Left ventricle myocardium superior (tissue), 1 donor: ENCODE measurements at regions not wholly inside any gene's neighbourhood (a gene's known extent, or its start where the extent isn't known, plus 50 kb on each side); places are given as distances from the start of the nearest gene placed in this dataset.
"Not testable (repeated sequence)": the region's sequence is repeated elsewhere in the genome, so short reads cannot be mapped to it uniquely, and the experiment has no call there.

Experiments
- ATAC-seq: fragments of 200-7000 bp; cut with Tn5 transposase; one replicate; pipeline ENCODE4 v1.9.1; 2020; ENCODE audit warnings: mild to moderate bottlenecking, moderate library complexity
- DNase-seq: peaks from one replicate; pipeline ENCODE4 v3.0.0-alpha.2; 2020
- intact Hi-C: fragments of 100-400 bp; cut with micrococcal nuclease; formaldehyde crosslinking; loops from one replicate; pipeline ENCODE4 v1.11.0; 2022
- donor health status: DM: no; HTN: yes; CAD: no; lungs with severe emphysema.

DNA sequence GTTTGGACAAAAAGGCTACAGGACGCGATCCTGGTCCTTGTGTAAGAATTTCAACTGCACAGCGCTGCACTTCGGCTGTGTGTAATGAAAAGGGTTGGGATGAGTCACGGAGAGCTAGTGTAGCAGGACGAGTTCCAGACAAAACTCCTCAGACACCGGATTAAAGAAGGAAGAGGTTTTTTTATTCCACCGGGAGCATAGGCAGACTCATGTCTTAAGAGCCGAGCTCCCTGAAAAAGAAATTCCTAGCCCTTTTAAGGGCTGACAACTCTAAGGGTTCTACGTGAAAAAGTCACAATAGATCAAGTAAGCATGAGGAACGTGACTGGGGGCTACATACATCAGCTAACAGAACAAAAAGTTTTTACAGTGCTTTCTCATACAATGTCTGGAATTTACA lies 54.8 kb upstream of the FAM90A1 start:
- DNase-seq, ATAC-seq, intact Hi-C loops: not testable (repeated sequence)

DNA sequence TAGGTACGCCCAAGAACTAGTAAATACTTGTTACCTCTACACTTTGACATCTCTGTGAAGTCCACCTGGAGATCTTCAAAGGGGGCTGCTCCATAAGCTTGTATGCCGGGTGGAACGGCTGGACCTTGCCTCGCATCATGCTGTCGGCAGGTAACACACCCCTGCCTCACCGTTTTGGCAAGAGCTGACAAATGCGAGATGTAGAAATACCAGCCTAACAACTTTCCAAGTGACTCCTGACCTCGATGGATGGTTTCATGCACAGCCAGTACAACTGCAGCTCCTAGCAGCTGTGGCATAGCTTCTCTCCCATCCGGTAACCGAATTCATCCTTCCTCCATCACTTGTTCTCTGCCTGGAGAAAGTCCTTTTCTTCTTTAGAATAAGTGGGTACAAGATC lies 58.3 kb upstream of the FAM90A1 start:
- DNase-seq, intact Hi-C loops, ATAC-seq: not testable (repeated sequence)

DNA sequence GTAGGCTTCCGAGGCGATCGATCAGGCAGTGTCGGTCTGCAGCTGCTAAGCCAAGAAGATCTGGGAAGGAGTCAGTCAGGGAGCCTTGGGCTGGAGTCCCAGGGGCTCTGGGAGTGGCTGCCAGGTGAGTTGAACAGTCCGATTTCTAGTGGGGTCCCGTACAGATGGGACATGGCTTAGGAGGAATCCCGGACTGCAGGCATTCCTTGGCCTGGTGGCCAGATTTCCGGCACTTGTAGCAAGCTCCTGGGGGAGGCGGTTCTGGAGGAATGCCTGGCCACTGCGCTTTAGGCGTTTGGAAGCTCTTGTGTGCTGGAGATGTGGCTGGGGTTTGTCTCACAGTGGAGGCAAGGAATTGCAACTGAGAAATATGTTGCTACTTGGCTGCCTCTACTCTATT lies 64.3 kb upstream of the FAM90A1 start:
- ATAC-seq, DNase-seq, intact Hi-C loops: not testable (repeated sequence)

DNA sequence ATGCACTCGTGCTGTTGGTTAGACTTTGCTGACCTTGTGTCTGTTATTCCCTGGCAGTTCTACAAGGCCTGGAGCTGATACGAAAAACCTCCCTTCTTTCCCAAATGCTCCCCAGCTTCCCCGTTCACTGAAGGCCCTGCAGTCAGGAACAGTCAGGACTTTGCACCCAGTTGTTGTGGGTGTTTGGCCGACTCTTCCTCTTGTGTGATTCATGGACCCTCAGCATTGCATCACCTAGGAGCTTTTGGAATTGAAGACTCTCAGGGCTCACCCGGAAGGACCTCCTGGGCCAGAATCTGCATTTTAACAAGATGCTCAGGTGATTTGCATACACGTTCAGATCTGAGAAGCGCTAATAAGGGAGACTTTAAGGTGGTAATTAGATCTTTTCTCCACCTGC lies 67.2 kb upstream of the FAM90A1 start:
- intact Hi-C loops, ATAC-seq, DNase-seq: not testable (repeated sequence)

DNA sequence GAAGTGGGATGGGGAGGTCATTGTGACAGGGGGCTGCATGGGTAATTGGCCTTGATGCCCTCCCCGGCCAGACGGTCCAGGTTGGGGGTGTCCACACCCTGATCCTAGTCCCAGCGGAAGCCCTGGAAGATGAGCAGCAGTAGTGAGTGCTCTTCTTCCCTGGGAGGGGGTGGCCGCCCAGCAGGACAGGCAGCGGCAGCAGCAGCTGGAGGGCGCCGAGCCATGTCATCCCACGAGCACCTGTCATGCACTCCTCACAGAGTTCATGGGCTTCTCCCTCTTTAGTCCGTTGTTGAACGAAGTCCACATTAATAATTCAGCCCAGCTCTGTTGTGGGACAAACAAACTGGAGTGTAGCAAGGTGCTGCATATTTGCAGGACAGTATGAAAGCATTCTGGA lies 81.2 kb upstream of the FAM90A1 start:
- ATAC-seq, intact Hi-C loops, DNase-seq: not testable (repeated sequence)

DNA sequence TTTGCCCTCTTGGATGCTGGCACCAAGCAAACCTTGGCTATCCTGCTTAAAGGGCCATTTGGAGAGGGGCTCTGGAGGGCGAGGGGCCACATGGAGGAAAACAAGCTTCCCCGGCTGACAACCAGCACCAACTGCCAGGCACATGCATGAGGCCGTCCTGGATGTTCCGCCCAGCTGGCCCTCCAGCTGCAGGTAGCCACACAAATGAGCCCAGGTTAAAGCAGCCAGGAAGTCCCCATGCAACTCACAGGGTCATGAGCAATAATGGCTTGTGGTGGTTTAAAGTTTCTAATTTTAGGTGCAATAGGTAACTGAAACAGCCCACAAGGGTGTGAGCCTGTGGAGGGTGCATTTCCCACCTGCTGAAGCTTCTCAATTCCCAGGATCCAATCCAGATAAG lies 88.6 kb upstream of the FAM90A1 start:
- DNase-seq, intact Hi-C loops, ATAC-seq: not testable (repeated sequence)

DNA sequence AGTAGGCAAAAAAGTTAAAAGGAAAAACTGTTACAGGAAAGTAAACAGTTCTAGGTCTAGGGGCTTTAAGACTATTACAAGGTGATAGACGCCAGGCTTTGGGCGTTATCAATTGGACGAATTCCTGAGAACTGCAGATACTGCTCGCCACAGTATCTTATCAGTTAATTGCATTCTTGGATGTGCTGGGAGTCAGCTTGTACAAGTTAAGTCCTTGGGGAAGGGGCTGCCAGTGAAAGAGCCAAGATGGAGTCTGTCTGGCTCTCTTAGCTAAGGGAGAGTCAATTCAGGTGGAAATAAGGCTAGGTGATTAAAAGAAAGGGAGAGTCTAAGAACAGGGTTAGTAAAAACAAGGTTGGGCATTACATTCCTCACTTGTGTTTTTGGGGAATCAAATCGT lies 90.3 kb upstream of the FAM90A1 start:
- intact Hi-C loops, ATAC-seq, DNase-seq: not testable (repeated sequence)

DNA sequence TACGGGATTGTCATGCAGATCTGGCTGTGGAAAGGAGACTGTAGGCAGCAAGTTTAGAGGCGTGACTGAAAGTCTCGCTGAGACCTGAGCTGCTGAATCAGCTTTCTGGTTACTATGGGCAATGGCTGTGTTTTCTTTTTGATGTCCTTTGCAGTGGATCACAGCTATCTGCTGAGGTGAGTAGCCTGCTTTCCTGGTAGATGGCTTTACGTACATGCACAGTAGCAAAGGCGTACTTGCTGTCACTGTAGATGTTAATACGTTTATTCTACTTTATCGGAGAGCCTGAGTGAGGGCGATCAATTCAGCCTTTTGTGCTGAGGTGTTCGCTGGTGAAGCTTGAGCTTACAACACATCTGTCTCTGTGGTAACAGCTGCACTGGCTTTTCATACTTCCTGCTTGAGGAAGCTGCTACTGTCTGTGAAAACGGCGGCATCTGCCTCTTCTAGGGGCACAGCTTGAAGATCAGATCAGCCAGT lies 92.9 kb upstream of the FAM90A1 start:
- ATAC-seq, intact Hi-C loops, DNase-seq: not testable (repeated sequence)

DNA sequence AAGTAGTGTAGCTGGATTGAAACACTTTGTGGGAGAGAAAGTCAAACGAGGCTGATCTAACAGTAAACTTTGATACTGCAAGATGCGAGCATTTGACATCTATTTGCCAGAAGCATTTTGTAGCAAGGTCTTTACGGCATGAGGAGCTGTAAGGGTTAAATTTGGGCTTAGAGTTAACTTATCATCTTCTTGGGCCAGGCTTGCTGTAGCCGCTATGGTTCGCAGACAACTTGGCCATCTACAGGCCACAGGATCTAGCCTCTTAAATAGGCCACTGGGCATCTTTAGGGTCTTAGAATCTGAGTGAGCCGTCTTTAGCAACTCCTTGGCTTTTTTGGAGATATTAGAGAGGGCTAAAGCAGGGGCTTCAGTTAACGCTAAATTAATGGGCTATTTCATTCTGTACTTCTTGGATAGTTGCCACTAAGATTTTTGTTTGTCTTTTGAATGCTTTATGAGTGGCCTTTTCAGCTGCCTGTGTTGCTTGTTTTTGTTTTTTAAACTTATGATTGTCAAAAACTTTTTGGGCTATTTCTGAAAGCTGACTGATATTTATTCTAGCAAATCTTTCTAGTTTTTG lies 93.5 kb upstream of the FAM90A1 start:
- intact Hi-C loops, ATAC-seq, DNase-seq: not testable (repeated sequence)

DNA sequence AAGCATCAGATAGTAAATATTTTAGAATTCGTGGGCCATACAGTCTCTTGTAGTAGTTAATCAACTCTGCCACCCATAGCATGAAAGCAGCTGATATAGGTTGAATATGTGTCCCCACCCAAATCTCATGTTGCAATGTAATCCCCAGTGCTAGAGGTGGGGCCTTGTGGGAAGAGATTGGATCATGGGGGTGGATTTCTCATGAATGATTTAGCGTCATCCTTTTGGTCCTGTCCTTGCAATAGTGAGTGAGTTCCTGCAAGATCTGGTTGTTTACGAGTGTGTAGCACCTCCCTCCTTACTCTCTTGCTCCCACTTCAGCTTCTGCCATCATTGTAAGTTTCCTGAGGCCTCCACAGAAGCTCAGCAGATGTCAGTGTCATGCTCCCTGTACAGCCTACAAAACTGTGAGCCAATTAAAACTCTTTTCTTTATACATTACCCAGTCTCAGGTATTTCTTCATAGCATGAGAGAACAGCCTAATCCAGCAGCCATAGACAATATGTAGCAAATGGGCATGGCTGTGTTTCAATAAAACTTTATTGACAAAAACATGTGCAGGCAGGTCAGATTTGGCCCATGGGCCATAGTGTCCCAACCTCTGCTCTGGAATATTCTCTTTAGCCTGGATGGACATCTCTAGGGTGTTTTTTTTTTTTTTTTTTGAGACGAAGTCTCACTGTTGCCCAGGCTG lies 97.9 kb upstream of the FAM90A1 start:
- intact Hi-C loops, ATAC-seq, DNase-seq: not testable (repeated sequence)

DNA sequence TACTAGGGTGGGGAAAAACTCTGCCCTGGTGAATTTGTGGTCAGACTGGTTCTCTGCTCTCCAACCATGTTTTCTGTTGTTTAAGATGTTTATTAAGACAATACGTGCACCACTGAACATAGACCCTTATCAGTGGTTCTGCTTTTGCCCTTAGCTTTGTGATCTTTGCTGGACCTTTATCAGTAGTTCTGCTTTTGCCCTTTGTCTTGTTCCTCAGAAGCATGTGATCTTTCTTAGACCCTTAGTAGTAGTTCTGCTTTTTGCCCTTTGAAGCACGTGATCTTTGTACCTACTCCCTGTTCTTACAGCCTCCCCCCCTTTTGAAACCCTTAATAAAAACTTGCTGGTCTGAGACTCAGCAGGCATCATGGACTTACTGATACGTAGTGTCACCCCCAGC lies 101.4 kb upstream of the FAM90A1 start:
- DNase-seq, ATAC-seq, intact Hi-C loops: not testable (repeated sequence)

DNA sequence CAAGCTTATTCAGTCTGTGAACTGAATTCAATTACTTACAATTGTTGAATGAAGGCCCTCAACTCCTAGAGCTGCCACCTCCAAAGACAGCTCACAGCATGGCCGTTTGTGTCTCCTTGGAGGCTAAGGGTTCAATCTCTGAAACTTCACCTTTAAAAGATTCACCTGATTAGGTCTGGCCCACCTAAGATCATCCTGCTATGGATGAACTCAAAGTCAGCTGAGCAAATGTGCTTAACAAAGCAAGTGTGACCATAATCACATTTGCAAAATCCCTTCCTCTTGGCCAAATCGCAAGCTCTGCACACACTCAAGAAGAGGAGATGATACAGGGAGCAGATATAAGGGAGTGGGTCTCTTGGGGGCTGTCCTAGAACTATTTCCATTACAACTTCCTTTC lies 105.0 kb upstream of the FAM90A1 start:
- ATAC-seq, intact Hi-C loops, DNase-seq: not testable (repeated sequence)

DNA sequence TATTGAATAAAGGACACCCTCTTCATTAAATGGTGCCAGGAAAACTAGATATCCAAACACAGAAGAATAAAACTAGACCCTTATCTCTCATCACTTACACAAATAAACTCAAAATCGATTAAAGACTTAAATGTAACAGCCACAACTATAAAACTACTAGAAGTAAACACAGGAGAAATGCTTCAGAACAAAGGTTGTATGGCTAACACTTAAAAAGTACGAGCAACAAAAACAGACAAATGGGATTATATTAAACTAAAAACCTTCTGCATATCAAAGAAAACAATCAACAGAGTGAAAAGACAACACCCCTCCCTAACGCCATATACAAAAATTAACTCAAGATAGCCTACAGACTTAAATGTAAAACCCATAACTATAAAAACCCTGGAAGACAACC lies 104.7 kb upstream of the CLEC6A start:
- intact Hi-C loops, DNase-seq, ATAC-seq: not testable (repeated sequence)

DNA sequence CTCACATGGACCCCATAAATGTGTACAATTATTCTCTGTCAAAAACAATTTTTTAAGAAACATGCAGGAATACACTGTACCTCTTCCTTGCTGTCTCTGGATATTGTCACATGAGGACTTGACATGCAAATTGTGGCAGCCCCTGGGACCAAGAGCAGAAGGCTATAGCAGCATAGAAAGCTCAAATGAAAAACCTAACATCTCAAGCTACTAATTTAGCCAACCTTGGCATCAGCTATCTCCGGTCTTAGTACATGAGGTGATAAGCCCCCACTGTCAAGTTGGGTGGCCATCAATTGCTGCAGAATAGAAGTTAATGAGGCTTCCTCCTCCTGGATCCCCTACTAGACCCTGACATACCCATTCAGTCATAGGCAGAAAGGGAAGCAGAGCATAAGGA lies 101.0 kb upstream of the CLEC6A start:
- DNase-seq, ATAC-seq, intact Hi-C loops: not testable (repeated sequence)

DNA sequence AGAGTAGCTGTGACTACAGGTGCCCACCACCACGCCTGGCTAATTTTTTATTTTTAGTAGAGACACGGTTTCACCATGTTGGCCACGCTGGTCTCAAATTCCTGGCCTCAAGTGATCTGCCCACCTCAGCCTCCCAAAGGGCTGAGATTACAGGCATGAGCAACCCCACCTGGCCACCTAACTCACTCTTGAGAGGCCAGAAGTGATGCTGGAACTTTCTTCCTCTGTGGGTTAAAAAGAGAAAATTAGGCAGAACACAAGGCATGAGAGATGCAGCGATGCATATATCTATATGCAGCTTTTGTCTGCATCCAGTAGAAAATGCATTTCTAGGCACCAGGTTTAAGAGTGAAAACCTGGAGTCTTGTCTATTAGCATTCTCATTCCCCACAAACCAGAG lies 100.2 kb upstream of the CLEC6A start:
- intact Hi-C loops, DNase-seq, ATAC-seq: not testable (repeated sequence)

DNA sequence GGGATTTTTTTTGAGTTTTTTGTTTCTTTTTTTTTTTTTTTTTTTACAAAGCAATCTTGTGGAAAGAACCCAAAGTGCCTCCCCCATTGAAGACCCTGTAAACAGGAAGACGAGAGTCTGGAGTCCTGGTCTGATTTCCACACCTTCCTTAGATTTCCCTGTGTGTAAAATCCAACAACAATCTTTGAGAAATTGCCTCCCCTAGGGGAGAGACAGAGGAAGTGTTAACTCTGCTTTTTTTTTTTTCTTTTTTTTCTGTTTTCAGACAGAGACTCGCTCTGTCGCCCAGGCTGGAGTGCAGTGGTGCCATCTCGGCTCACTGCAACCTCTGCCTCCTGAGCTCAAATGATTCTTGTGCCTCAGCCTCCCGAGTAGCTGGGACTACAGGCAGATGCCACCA lies 82.0 kb upstream of the CLEC6A start:
- intact Hi-C loops, DNase-seq: not testable (repeated sequence)

DNA sequence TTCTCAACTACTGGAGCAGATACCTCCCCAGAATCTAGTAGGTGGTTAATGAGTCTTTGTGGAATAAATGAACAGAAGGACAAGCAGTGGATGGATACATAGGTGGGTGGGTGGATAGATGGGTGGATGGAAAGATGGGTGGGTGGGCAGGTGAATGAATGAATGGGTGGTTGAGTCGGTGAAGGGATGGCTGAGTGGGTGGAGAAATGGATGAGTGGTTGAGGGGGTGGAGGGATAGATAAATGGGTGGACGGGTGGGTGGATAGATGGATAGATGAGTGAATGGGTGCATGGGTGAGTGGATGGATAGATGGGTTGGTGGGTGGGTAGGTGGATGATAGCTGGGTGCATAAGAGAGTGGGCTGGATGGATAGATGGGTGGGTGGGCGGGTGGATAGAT lies 80.6 kb upstream of the CLEC6A start:
- DNase-seq, intact Hi-C loops, ATAC-seq: not testable (repeated sequence)

More for the DNA sequence above, 82.0 kb upstream of the CLEC6A start:
- ATAC-seq, result not testable (repeated sequence)

DNA sequence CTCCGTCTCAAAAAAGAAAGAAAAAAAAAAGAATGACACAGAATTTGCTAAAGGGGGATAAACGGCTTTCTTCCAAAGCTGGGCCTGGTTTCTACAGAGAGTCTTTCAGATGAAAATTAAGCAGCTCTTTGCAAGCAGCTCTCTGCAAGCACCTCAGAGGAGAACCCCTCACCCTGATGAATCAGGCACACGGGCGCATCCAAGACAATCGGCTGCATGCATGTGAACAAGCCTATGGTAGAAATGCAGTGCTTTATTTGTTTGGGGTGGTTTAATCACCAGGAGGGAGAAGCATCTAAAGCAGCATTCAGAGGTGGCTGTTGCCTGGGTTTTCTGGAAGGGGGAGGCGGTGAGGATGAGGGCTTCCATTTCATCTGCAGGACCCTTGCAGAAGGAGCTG lies 78.0 kb upstream of the CLEC6A start:
- intact Hi-C loops, ATAC-seq, DNase-seq: not testable (repeated sequence)

DNA sequence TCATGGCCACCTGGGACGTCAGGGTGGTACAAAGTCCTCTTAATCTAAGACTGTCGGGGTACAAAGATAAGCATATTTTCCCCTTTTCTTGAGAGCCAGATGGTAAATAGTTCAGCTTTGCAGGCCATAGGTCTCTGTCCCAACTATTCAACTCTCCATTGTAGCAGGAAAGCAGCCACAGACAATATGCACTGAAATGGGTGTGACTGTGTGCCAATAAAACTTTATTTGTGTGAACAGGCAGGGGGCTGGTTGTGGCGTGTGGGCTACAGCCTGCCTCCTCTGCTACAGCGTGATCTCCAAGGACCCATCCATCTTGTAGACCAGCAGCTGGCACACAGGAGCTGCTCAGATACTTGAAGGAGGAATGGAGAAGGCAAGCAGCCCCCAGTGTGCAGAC lies 73.2 kb upstream of the CLEC6A start:
- DNase-seq, intact Hi-C loops, ATAC-seq: not testable (repeated sequence)

DNA sequence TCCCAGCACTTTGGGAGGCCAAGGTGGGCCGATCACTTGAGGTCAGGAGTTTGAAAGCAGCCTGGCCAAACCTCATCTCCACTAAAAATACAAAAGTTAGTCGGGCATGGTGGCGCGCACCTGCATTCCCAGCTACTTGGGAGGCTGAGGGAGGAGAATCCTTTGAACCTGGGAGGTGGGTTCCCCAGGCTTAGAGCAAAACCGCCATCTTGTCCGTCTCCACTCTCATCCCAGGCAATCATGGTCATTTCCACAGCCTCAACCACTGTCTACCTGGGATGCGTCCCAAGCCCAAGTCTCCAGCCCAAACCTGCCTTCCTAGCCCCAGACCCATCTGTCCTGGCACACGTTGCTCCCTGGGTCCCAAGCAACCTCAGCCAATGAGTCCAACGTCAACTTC lies 71.1 kb upstream of the CLEC6A start:
- ATAC-seq, DNase-seq, intact Hi-C loops: not testable (repeated sequence)
